Gastroesophageal sphincter (tissue), 3 donors: ENCODE measurements at regions not wholly inside any gene's neighbourhood (a gene's known extent, or its start where the extent isn't known, plus 50 kb on each side); places are given as distances from the start of the nearest gene placed in this dataset.

Experiments
- EP300 ChIP-seq: sonication (generic); formaldehyde crosslinking; IDR thresholded peaks from one replicate; pipeline ENCODE4 v1.6.1; 2017; ENCODE audit warnings: antibody characterized with exemption, mild to moderate bottlenecking
- POLR2AphosphoS5 ChIP-seq: sonication (generic); formaldehyde crosslinking; IDR thresholded peaks from one replicate; pipeline ENCODE4 v1.6.1; 2017; ENCODE audit warnings: antibody characterized with exemption
- TF ChIP-seq, protein P1 (sequence below), 4 experiments: fragments of 200-600 bp in 2 of 4; fragments of 450-650 bp in 2 of 4; sonication (generic) in 1 of 4; IDR thresholded peaks; one replicate each; pipeline ENCODE4 v1.5.1; 2017 to 2019; ENCODE audit warnings: antibody characterized with exemption in 4 of 4, mild to moderate bottlenecking in 2 of 4, moderate library complexity in 2 of 4

DNA sequence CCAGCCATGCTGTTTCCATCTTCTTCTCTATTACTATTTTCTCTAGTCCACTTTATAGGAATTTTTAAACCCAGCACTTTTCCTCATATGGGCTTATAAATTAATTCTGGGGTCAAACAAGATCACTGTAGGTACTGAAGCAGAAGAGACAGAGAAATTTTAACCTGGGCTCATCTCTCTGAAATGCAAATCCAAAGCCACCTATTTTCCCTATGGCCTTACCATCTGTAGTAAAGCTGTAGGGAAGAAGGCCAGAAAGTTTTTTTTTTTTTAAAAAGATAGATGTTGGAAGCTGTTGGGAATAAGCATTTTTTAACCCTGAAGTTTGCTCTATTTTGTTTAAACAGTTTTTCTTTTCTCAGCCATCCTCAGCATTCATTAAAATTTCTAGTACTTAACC is 367.4 kb downstream of the CD109 start:
- TF ChIP-seq, protein P1, sequence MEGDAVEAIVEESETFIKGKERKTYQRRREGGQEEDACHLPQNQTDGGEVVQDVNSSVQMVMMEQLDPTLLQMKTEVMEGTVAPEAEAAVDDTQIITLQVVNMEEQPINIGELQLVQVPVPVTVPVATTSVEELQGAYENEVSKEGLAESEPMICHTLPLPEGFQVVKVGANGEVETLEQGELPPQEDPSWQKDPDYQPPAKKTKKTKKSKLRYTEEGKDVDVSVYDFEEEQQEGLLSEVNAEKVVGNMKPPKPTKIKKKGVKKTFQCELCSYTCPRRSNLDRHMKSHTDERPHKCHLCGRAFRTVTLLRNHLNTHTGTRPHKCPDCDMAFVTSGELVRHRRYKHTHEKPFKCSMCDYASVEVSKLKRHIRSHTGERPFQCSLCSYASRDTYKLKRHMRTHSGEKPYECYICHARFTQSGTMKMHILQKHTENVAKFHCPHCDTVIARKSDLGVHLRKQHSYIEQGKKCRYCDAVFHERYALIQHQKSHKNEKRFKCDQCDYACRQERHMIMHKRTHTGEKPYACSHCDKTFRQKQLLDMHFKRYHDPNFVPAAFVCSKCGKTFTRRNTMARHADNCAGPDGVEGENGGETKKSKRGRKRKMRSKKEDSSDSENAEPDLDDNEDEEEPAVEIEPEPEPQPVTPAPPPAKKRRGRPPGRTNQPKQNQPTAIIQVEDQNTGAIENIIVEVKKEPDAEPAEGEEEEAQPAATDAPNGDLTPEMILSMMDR (IDR thresholded peaks at IDR 0.05) = no peak
- TF ChIP-seq EP300 = no peak
- no peak for TF ChIP-seq POLR2AphosphoS5
